Uterus (tissue), 2 donors: ENCODE measurements at regions not wholly inside any gene's neighbourhood (a gene's known extent, or its start where the extent isn't known, plus 50 kb on each side); places are given as distances from the start of the nearest gene placed in this dataset.

Experiments
- POLR2A ChIP-seq, 2 donors: fragments of 450-650 bp; IDR thresholded peaks; one replicate each; pipeline ENCODE4 v1.6.1; 2016; ENCODE audit warnings: antibody characterized with exemption in 2 of 2, mild to moderate bottlenecking in 1 of 2, moderate library complexity in 1 of 2
- TF ChIP-seq, protein P1 (sequence below), 4 experiments: fragments of 200-600 bp in 2 of 4; fragments of 450-650 bp in 2 of 4; sonication (generic) in 2 of 4; IDR thresholded peaks; one replicate each; pipeline ENCODE4 v1.5.1; 2016 to 2019; ENCODE audit warnings: antibody characterized with exemption in 4 of 4, mild to moderate bottlenecking in 2 of 4, moderate library complexity in 1 of 4

DNA sequence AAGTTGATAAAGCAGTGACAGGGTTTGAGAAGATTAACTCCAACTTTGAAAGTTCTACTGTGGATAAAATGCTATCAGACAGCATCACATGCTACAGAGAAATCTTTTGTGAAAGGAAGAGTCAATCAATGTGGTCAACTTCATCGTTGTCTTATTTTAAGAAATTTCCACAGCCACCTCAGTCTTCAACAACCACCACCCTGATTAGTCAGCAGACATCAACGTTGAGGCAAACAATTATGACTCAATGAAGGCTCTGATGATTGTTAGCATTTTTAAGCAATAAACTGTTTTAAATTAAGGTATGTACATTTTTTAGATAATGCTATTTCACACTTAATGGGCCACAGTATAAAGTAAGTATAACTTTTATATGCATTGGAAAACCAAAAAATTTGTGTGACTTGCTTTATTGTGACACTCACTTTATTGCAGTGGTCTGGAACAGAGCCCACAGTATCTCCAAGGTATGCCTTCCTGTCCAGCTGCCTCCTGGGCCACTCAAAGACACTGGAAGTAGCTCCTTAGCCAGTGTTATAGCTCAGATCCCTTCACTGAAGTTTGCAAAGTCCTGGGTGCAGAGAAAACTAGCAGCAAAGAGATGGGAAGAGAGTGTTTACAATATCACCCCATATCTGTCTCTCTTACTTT, 293.1 kb downstream of the ARHGAP12 start:
- TF ChIP-seq, protein P1, sequence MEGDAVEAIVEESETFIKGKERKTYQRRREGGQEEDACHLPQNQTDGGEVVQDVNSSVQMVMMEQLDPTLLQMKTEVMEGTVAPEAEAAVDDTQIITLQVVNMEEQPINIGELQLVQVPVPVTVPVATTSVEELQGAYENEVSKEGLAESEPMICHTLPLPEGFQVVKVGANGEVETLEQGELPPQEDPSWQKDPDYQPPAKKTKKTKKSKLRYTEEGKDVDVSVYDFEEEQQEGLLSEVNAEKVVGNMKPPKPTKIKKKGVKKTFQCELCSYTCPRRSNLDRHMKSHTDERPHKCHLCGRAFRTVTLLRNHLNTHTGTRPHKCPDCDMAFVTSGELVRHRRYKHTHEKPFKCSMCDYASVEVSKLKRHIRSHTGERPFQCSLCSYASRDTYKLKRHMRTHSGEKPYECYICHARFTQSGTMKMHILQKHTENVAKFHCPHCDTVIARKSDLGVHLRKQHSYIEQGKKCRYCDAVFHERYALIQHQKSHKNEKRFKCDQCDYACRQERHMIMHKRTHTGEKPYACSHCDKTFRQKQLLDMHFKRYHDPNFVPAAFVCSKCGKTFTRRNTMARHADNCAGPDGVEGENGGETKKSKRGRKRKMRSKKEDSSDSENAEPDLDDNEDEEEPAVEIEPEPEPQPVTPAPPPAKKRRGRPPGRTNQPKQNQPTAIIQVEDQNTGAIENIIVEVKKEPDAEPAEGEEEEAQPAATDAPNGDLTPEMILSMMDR (IDR thresholded peaks at IDR 0.05), result no peak
- TF ChIP-seq POLR2A (IDR thresholded peaks at IDR 0.05), result no peak
